Lower leg skin (tissue), 4 donors: ENCODE measurements at regions not wholly inside any gene's neighbourhood (a gene's known extent, or its start where the extent isn't known, plus 50 kb on each side); places are given as distances from the start of the nearest gene placed in this dataset.
"Not testable (repeated sequence)": the region's sequence is repeated elsewhere in the genome, so short reads cannot be mapped to it uniquely, and the experiment has no call there.

Source experiments
- DNase-seq, 2 donors: peaks; one replicate each; pipeline ENCODE4 v3.0.0-alpha.2; 2019; ENCODE audit warnings: low spot score in 2 of 2
- H3K4me3 ChIP-seq: fragments of 200-600 bp; sonication (generic); 2 replicates; pipeline ENCODE4 v1.5.1; 2017; ENCODE audit warnings: mild to moderate bottlenecking, low read depth; ENCODE audit not compliant: poor library complexity, severe bottlenecking
- POLR2A ChIP-seq, 2 donors: fragments of 450-650 bp; IDR thresholded peaks; one replicate each; pipeline ENCODE4 v1.6.1; 2016 to 2017; ENCODE audit warnings: antibody characterized with exemption in 2 of 2, mild to moderate bottlenecking in 1 of 2, moderate library complexity in 1 of 2
- WGBS, 2 donors: methylation state at CpG; one replicate each; pipeline ENCODE4 v1.1.5; 2018; 5-methylcytosine and 5-hydroxymethylcytosine counted together
- intact Hi-C: fragments of 100-400 bp; cut with DNase I; formaldehyde crosslinking; loops from one replicate; pipeline ENCODE4 v1.15.0; 2023; ENCODE audit warnings: low total_unique reads
- TF ChIP-seq, protein P1 (sequence below), 3 donors: fragments of 450-650 bp; IDR thresholded peaks; one replicate each; pipeline ENCODE4 v1.5.1; 2016; ENCODE audit warnings: antibody characterized with exemption in 3 of 3, mild to moderate bottlenecking in 3 of 3, moderate library complexity in 2 of 3

GRCh38 chr1:148294116-148294807, 142.2 kb upstream of the NBPF11 start:
- 87 to 89% methylated on average over 5 of the region's 5 CpGs for WGBS, 2 donors
- H3K4me3 ChIP-seq, result no peak overlapping the region
- TF ChIP-seq, protein P1, sequence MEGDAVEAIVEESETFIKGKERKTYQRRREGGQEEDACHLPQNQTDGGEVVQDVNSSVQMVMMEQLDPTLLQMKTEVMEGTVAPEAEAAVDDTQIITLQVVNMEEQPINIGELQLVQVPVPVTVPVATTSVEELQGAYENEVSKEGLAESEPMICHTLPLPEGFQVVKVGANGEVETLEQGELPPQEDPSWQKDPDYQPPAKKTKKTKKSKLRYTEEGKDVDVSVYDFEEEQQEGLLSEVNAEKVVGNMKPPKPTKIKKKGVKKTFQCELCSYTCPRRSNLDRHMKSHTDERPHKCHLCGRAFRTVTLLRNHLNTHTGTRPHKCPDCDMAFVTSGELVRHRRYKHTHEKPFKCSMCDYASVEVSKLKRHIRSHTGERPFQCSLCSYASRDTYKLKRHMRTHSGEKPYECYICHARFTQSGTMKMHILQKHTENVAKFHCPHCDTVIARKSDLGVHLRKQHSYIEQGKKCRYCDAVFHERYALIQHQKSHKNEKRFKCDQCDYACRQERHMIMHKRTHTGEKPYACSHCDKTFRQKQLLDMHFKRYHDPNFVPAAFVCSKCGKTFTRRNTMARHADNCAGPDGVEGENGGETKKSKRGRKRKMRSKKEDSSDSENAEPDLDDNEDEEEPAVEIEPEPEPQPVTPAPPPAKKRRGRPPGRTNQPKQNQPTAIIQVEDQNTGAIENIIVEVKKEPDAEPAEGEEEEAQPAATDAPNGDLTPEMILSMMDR (IDR thresholded peaks at IDR 0.05), result no peak
- TF ChIP-seq POLR2A (IDR thresholded peaks at IDR 0.05), result no peak
- no peak for DNase-seq
- intact Hi-C loops, result no loop called here

GRCh38 chr1:148293651-148294050, 141.6 kb upstream of the NBPF11 start:
- no peak overlapping the region for H3K4me3 ChIP-seq
- WGBS, 2 donors, result 54 to 56% methylated on average over 6 of the region's 6 CpGs
- DNase-seq, result no peak
- TF ChIP-seq, protein P1 (IDR thresholded peaks at IDR 0.05), result no peak
- no peak for TF ChIP-seq POLR2A (IDR thresholded peaks at IDR 0.05)
- intact Hi-C loops, result no loop called here

DNA sequence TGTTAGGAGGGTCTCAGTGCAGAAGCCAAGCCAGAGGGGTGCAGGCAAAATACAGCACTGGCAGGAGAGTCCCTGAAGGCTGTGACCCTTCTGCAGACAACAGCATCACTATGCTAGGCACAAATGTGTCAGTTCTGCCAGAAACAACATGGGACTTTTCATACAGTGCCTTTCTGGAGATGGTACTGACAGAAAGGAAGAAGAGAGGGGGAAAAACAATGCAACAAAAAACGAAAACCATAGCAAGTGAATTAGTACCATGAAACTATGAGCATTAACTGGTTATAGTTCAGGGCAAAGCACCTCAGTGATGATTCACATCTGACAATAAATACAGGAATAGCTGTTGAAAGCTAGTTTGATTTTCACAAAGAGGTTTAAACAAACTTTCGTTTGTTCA, 140.8 kb upstream of the NBPF11 start:
- TF ChIP-seq, protein P1 (IDR thresholded peaks at IDR 0.05), result no peak
- no peak for TF ChIP-seq POLR2A (IDR thresholded peaks at IDR 0.05)
- no peak for DNase-seq
- intact Hi-C loops, result no loop called here
- WGBS, 2 donors, result 51 to 66% methylated on average over 2 of the region's 2 CpGs
- no peak overlapping the region for H3K4me3 ChIP-seq

GRCh38 chr1:148290881-148291280, 138.8 kb upstream of the NBPF11 start:
- no peak for TF ChIP-seq POLR2A (IDR thresholded peaks at IDR 0.05)
- TF ChIP-seq, protein P1 (IDR thresholded peaks at IDR 0.05), result no peak
- no peak overlapping the region for H3K4me3 ChIP-seq
- no peak for DNase-seq
- intact Hi-C loops, result no loop called here

- intact Hi-C loops, result no loop called here
- no peak overlapping the region for H3K4me3 ChIP-seq
- no peak for TF ChIP-seq POLR2A (IDR thresholded peaks at IDR 0.05)
- TF ChIP-seq, protein P1 (IDR thresholded peaks at IDR 0.05), result no peak
- DNase-seq, result no peak
Measured at GRCh38 chr1:148289647-148290046, 137.6 kb upstream of the NBPF11 start.

- H3K4me3 ChIP-seq, DNase-seq, intact Hi-C loops: not testable (repeated sequence)
- 64 to 77% methylated on average over 2 of the region's 2 CpGs for WGBS, 2 donors
Measured at GRCh38 chr1:148285946-148286345, 133.9 kb upstream of the NBPF11 start.

- DNase-seq, intact Hi-C loops, H3K4me3 ChIP-seq: not testable (repeated sequence)
- no CpG with 5 or more reads among the region's 50 CpGs for WGBS, 2 donors
Measured at GRCh38 chr1:148280831-148281572, 128.9 kb upstream of the NBPF11 start.

DNA sequence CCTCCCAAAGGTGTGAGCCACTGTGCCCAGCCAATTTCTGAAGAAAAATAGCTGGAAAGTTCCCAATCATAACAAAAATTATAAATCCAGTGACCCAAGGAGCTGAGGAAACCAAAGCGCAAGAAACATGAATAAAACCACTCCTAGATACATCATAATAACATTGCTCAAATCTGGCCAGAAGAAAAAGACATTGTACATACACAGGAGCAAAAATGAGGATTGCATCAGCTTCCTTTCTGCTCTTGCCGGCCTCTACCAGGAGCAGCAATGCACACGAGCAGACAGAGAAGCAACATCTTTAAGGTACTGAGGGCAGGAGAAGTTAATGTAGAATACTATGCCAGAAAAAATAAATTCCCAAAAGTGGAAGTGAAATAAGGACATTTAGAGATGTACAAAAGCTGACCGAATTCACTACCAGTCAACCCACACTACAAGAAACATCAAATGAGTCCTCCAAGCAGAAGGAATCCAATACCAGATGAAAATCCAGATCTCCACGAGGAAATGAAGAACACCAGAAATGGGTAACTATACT, 127.0 kb upstream of the NBPF11 start:
- intact Hi-C loops, DNase-seq, H3K4me3 ChIP-seq: not testable (repeated sequence)
- WGBS, 2 donors, result 78 to 81% methylated on average over 5 of the region's 5 CpGs

- WGBS, 2 donors, result 23 to 37% methylated on average over 2 of the region's 2 CpGs
- H3K4me3 ChIP-seq, DNase-seq, intact Hi-C loops: not testable (repeated sequence)
Measured at GRCh38 chr1:148277865-148278279, 125.8 kb upstream of the NBPF11 start.
